Astrocyte (in vitro differentiated cells and primary cell): ENCODE measurements at regions not wholly inside any gene's neighbourhood (a gene's known extent, or its start where the extent isn't known, plus 50 kb on each side); places are given as distances from the start of the nearest gene placed in this dataset.

Source experiments
- EZH2 ChIP-seq: IDR thresholded peaks from 2 replicates; pipeline ENCODE4 v1.6.1; 2012; ENCODE audit warnings: mild to moderate bottlenecking, low read length, inconsistent platforms; ENCODE audit not compliant: insufficient read depth
- TF ChIP-seq, protein P1 (sequence below): IDR thresholded peaks from 2 replicates; pipeline ENCODE4 v1.5.1; 2011; ENCODE audit warnings: low read depth, mild to moderate bottlenecking, inconsistent platforms, low read length, moderate library complexity; ENCODE audit not compliant: insufficient read depth

GRCh38 chr7:12961910-12962480 is 274.6 kb downstream of the ARL4A start:
- TF ChIP-seq, protein P1, sequence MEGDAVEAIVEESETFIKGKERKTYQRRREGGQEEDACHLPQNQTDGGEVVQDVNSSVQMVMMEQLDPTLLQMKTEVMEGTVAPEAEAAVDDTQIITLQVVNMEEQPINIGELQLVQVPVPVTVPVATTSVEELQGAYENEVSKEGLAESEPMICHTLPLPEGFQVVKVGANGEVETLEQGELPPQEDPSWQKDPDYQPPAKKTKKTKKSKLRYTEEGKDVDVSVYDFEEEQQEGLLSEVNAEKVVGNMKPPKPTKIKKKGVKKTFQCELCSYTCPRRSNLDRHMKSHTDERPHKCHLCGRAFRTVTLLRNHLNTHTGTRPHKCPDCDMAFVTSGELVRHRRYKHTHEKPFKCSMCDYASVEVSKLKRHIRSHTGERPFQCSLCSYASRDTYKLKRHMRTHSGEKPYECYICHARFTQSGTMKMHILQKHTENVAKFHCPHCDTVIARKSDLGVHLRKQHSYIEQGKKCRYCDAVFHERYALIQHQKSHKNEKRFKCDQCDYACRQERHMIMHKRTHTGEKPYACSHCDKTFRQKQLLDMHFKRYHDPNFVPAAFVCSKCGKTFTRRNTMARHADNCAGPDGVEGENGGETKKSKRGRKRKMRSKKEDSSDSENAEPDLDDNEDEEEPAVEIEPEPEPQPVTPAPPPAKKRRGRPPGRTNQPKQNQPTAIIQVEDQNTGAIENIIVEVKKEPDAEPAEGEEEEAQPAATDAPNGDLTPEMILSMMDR, result no peak
- TF ChIP-seq EZH2, result no peak
